Esophagus muscularis mucosa (tissue), 4 donors: ENCODE measurements at regions not wholly inside any gene's neighbourhood (a gene's known extent, or its start where the extent isn't known, plus 50 kb on each side); places are given as distances from the start of the nearest gene placed in this dataset.

ENCODE experiments used
- DNase-seq: peaks from one replicate; pipeline ENCODE4 v3.0.0-alpha.2; 2017; ENCODE audit errors: extremely low spot score
- H3K27ac ChIP-seq, 4 donors: fragments of 200-600 bp; sonication (generic); replicated peaks in 1 of 4; 1 replicate in 3 of 4; 2 replicates in 1 of 4; pipeline ENCODE4 v1.5.1; 2016 to 2019; ENCODE audit warnings: mild to moderate bottlenecking in 1 of 4
- H3K27me3 ChIP-seq, 4 donors: fragments of 200-600 bp; sonication (generic); one replicate each; pipeline versions ENCODE4 v1.5.1 to v1.6.0; 2016 to 2019
- H3K36me3 ChIP-seq, 4 donors: fragments of 200-600 bp; sonication (generic); one replicate each; pipeline ENCODE4 v1.5.1; 2016 to 2019
- H3K4me1 ChIP-seq, 4 donors: fragments of 200-600 bp; sonication (generic); one replicate each; pipeline ENCODE4 v1.5.1; 2016 to 2019
- H3K4me3 ChIP-seq, 4 donors: fragments of 200-600 bp; sonication (generic); 1 replicate in 2 of 4; 2 replicates in 2 of 4; pipeline ENCODE4 v1.5.1; 2016 to 2019; ENCODE audit warnings: mild to moderate bottlenecking in 4 of 4, moderate library complexity in 1 of 4
- H3K9me3 ChIP-seq, 4 donors: fragments of 200-600 bp; sonication (generic); 1 replicate in 3 of 4; 2 replicates in 1 of 4; pipeline ENCODE4 v1.5.1; 2016 to 2019
- EP300 ChIP-seq: sonication (generic); formaldehyde crosslinking; IDR thresholded peaks from one replicate; pipeline ENCODE4 v1.6.1; 2017; ENCODE audit warnings: antibody characterized with exemption
- POLR2A ChIP-seq: fragments of 450-650 bp; IDR thresholded peaks from one replicate; pipeline ENCODE4 v1.6.1; 2017; ENCODE audit warnings: antibody characterized with exemption, moderate library complexity, mild to moderate bottlenecking, low read depth
- POLR2AphosphoS5 ChIP-seq, 2 donors: sonication (generic); formaldehyde crosslinking; IDR thresholded peaks; one replicate each; pipeline ENCODE4 v1.6.1; 2017; ENCODE audit warnings: antibody characterized with exemption in 2 of 2
- WGBS: methylation state at CpG from one replicate; pipeline ENCODE4 v1.1.5; 2018; 5-methylcytosine and 5-hydroxymethylcytosine counted together
- intact Hi-C: fragments of 100-400 bp; cut with DNase I; formaldehyde crosslinking; loops from one replicate; pipeline ENCODE4 v1.15.1; 2023
- TF ChIP-seq, protein P1 (sequence below), 3 experiments: fragments of 200-600 bp in 2 of 3; fragments of 450-650 bp in 1 of 3; sonication (generic) in 2 of 3; IDR thresholded peaks; one replicate each; pipeline ENCODE4 v1.5.1; 2017 to 2019; ENCODE audit warnings: antibody characterized with exemption in 3 of 3, mild to moderate bottlenecking in 2 of 3, moderate library complexity in 1 of 3

DNA sequence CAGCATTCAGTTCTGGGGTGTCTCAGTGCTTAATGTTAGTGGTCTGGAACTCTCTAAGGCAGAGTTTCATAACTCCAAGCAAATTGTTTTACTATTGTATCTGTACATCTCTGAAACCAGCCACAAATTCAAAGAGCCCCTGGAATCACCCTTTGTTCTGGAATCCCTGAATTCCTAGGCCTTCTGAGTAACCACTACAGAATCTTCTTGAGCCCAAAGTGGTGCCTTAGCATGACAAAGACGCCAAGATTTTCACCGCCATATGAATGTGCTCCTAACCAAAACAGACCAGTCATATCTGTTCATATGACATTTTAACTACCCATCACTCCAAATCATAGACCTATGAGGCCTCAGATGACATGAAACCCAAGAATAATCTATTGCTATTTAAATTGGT lies 668.1 kb downstream of the EPHA4 start:
- Histone ChIP-seq H3K4me3 (no peak overlapping the region), H3K36me3 (no peaks in the 10 kb centered on the region), H3K9me3 (no peaks in the 10 kb centered on the region), H3K27ac (no peak overlapping the region), H3K27me3 (no peaks in the 10 kb centered on the region), H3K4me1 (no peaks in the 10 kb centered on the region)
- intact Hi-C loops, result no loop called here
- WGBS, result 93% methylated on average over 2 of the region's 2 CpGs
- TF ChIP-seq EP300 (no peak), POLR2A (no peak), POLR2AphosphoS5 (IDR thresholded peaks at IDR 0.05) (no peak)
- TF ChIP-seq, protein P1, sequence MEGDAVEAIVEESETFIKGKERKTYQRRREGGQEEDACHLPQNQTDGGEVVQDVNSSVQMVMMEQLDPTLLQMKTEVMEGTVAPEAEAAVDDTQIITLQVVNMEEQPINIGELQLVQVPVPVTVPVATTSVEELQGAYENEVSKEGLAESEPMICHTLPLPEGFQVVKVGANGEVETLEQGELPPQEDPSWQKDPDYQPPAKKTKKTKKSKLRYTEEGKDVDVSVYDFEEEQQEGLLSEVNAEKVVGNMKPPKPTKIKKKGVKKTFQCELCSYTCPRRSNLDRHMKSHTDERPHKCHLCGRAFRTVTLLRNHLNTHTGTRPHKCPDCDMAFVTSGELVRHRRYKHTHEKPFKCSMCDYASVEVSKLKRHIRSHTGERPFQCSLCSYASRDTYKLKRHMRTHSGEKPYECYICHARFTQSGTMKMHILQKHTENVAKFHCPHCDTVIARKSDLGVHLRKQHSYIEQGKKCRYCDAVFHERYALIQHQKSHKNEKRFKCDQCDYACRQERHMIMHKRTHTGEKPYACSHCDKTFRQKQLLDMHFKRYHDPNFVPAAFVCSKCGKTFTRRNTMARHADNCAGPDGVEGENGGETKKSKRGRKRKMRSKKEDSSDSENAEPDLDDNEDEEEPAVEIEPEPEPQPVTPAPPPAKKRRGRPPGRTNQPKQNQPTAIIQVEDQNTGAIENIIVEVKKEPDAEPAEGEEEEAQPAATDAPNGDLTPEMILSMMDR (IDR thresholded peaks at IDR 0.05), result no peak
- no peak for DNase-seq

DNA sequence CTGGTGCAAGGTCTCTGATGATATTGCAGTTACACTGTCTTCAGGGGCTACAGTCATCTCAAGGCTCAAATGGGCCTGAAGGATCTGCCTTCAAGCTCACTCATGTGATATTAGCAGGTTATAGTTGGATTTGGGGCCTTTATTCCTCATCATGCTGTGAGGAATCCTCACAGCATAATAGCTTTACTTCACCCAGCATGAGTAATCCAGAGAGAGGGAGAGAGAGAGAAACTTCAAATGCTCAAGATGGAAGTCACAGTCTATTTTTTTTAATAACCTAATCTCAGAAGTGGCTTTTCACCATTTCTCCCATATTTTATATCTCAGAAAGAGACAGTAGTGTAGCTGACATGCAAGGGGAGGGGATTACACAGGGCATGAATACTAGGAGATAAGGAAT lies 658.7 kb downstream of the EPHA4 start:
- no peaks in the 10 kb centered on the region for H3K4me1 ChIP-seq
- no peak overlapping the region for H3K27ac ChIP-seq
- no peaks in the 10 kb centered on the region for H3K36me3 ChIP-seq
- no peak overlapping the region for H3K4me3 ChIP-seq
- no peaks in the 10 kb centered on the region for H3K27me3 ChIP-seq
- no peak for DNase-seq
- no peaks in the 10 kb centered on the region for H3K9me3 ChIP-seq
- TF ChIP-seq, protein P1 (IDR thresholded peaks at IDR 0.05), result no peak
- no peak for TF ChIP-seq EP300
- no peak for TF ChIP-seq POLR2AphosphoS5 (IDR thresholded peaks at IDR 0.05)
- TF ChIP-seq POLR2A, result no peak
- intact Hi-C loops, result no loop called here

DNA sequence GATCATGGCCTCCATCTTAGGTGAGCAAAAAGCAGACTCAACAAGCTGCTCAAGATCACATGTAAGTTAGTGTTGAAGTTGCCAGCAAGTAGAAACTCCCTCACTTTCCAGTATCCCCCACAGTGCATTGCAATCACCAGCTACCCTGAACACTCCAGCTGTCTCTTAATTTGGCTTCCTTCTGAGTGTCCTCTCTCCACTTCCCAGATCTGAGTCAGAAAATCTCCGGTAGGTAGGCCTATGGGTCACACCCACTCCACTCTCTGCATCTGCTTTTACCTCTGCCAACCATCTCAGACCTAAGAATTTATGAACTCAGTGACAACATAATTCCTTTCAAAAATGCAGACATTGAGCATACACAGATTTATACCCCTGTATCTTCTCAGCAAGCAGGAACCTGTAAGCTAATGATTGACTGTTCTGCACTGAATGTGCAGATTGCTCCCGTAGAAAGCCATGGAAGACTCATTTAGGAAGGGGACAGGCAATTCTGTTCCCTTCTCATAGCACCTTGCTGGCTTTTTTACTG lies 656.9 kb downstream of the EPHA4 start:
- Histone ChIP-seq H3K36me3 (no peaks in the 10 kb centered on the region), H3K4me3 (no peak overlapping the region), H3K27me3 (no peaks in the 10 kb centered on the region), H3K4me1 (no peaks in the 10 kb centered on the region), H3K27ac (no peak overlapping the region), H3K9me3 (no peaks in the 10 kb centered on the region)
- DNase-seq, result no peak
- intact Hi-C loops, result no loop called here
- WGBS, result 72% methylated on average over 2 of the region's 2 CpGs
- no peak for TF ChIP-seq POLR2A
- TF ChIP-seq POLR2AphosphoS5 (IDR thresholded peaks at IDR 0.05), result no peak
- TF ChIP-seq, protein P1 (IDR thresholded peaks at IDR 0.05), result no peak
- no peak for TF ChIP-seq EP300

DNA sequence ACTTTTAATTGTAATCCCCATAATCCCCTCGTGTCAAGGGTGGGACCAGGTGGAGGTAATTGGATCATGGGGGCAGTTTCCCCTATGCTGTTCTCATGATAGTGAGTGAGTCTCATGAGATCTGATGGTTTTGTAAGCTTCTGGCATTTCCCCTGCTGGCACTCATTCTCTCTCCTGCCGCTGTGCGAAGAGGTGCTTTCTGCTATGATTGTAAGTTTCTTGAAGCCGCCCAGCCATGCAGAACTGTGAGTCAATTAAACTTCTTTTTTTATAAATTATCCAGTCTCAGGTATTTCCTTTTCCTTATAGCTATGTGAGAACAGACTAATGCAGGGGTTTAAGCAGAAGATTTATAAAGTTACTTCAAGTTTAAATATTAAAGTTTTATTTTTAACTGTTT lies 655.2 kb downstream of the EPHA4 start:
- Histone ChIP-seq H3K4me3 (no peak overlapping the region), H3K27ac (no peak overlapping the region), H3K27me3 (no peaks in the 10 kb centered on the region), H3K36me3 (no peaks in the 10 kb centered on the region), H3K4me1 (no peaks in the 10 kb centered on the region), H3K9me3 (no peaks in the 10 kb centered on the region)
- intact Hi-C loops, result no loop called here
- TF ChIP-seq, protein P1 (IDR thresholded peaks at IDR 0.05), result no peak
- TF ChIP-seq POLR2AphosphoS5 (IDR thresholded peaks at IDR 0.05) (no peak), EP300 (no peak), POLR2A (no peak)
- WGBS, result 83% methylated on average over 4 of the region's 4 CpGs
- DNase-seq, result no peak
